GM18907 (cell line): ENCODE measurements at regions not wholly inside any gene's neighbourhood (a gene's known extent, or its start where the extent isn't known, plus 50 kb on each side); places are given as distances from the start of the nearest gene placed in this dataset.

Experiments used
- ATAC-seq: cut with Tn5 transposase; IDR thresholded peaks from one replicate; pipeline ENCODE4 v1.9.1; 2021; ENCODE audit warnings: mild to moderate bottlenecking, moderate library complexity; ENCODE audit not compliant: unreplicated experiment

DNA sequence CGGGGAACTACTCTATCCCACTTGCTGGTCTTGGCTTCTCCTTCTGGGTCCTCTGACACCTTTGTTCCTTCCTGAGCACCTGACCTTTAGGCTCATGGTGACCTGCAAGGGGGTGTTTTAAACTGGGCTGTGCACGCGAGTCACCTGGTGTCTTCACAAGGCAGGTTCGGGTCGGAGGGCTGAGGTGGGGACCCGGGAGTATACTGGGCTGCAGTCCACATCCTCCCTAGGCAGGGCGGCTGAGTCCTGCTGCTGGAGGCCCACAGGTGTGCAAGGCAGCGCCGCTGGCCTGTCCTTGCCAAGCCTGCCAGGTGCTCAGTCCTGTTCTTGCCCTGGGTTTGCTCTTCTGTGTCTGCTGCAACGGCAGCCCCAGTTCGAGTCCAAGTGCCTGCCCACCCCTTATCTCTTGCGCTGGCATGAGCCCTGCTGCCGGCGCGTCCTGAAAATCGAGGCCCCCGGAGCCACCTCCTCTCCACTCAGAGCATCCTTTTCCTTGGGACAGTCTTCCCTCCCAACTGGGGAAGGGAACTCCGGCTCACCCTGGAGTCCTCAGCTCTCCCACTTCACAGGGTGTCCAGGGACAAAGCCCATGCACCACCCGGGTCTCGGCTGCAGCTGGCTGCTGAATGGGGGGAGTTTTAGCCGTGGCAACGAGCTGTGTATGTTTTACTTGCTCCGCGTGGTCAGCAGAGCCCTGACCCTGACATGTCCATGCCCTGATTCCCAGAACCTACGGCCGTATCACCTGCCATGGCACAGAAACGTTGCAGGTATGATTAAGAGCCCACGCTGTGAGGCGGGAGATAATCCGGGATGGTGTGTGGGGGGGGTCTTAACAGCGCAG, 193.5 kb downstream of the TEX29 start:
- no peak for ATAC-seq

- no peak for ATAC-seq
These were observed 194.3 kb downstream of the TEX29 start for GRCh38 chr13:111514610-111515306.

GRCh38 chr13:111515307-111515617, 194.8 kb downstream of the TEX29 start:
- ATAC-seq: no peak

DNA sequence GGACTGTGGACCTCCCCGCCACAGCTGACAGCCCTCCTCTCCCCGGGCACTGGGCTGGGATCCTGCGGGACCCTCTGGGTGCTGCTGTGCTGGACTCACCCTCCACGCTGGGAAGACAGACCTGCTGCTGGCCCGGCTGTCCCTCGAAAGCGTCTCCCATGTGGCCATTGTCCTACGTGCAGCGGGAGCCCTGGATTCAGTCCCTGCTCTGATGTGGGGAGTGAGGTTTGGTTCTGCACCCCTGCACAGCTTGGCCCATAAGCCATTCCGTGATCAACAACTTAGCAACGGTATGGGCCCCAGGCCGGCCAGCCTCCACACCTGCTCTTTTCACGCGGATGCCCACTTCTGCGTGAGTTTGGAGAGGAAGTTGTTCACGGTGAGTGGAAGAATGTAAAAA, 195.2 kb downstream of the TEX29 start:
- ATAC-seq: no peak

- no peak for ATAC-seq
These were observed 196.5 kb downstream of the TEX29 start for GRCh38 chr13:111516712-111517640.

- ATAC-seq: no peak
These were observed 197.2 kb downstream of the TEX29 start for GRCh38 chr13:111517641-111518010.

GRCh38 chr13:111518161-111518792, 197.8 kb downstream of the TEX29 start:
- ATAC-seq: no peak

DNA sequence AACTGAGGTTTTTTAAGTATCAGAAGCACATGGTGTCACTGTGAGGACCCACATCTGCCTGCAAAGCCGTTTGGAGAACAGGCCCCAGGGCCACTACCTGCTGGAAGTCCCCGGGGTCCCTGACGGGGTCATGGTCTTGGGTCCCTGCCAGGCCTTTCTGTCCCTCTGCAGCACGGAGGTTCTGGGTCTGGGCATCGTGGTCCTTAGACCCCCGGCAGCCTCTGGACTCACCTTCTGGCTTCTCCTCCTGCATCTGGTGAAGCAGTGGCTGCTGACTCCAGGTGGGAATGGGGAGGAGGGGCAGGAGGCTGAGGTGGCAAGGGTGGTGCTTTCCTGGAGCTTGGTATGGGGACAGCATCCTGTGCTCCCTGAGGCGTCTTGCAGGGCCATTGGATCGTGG, 198.6 kb downstream of the TEX29 start:
- ATAC-seq: no peak

DNA sequence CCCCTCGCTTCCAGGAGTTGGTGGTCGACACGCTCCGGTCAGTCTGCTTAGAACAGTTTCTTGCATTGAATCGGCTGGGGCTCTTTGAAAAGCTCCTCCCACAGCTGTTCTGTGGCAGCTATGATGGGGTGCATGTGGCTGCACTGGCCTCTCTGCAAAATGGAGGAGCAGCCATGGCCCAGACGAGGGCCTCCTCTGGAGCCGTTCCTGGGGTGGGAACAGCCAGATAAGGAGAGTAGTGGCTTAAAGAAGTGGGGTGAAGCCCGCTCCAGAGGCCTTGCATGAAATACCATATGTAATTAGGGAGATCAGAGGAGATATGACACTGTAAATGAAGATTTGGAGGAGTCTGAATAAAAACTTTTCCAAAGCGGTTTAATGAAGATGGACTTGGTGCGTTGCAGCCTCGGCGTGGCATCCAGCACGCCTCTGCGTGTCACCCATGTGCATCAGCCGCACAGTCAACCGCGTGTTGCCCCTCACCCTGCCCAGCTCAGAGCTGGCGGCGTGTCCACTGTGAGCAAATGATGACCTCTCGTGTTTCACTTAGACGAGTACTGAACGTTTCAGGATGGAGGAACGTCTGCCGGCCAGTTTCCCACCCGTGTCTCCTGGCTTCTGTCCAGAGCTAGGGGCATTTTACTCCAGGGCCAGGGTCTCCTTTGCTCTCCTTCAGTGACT, 199.2 kb downstream of the TEX29 start:
- ATAC-seq: no peak

- ATAC-seq: no peak
These were observed 200.6 kb downstream of the TEX29 start for GRCh38 chr13:111521030-111521429.

- no peak for ATAC-seq
These were observed 201.3 kb downstream of the TEX29 start for GRCh38 chr13:111521691-111522229.

DNA sequence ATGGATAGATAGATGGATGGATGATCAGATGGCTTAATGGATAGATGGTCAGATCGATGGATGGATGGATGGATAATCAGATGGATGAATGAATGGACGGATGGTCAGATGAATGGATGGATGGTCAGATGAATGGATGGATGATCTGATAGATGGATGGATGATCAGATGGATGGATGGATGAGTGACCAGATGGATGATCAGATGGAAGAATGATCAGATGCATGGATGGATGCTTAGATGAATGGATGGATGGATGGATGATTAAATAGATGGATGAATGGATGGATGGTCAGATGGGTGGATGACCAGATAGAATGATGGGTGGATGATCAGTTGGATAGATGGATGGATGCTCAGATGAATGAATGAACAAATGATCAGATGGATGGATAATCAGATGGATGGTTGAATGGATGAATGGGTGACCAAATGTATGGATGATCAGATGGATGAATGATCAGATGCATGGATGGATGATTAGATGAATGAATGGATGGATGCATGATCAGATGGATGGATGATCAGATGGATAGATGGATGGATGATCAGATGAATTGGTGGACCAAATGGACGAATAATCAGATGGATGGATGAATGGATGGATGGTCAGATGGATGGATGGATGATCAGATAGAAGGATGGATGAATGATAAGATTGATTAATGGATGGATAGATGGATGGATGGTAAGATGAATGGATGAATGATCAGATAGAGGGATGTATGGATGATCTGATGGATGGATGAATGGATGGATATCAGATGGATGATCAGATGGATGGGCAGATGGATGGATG, 205.1 kb downstream of the TEX29 start:
- no peak for ATAC-seq

DNA sequence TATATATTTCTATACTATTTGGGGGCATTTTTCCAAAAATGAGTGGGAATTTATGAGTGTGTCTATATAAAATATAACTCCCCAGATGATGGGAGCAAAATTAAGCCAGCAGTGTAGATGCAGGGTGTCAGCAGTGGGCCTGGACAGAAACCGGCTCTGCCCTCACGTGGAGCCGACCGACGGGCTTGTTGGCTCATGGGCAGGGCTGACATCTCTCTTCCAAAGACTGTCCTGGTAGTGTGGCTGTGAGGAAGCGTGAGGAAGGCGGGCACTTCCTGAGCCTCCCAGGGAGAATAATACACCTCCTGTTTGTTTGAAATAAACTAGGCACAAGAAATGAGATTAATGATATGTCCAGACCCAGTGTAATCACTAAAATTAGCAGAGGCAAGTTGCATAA, 206.5 kb downstream of the TEX29 start:
- no peak for ATAC-seq

GRCh38 chr13:111527614-111528229, 207.3 kb downstream of the TEX29 start:
- ATAC-seq: no peak

GRCh38 chr13:111528513-111528912, 208.1 kb downstream of the TEX29 start:
- ATAC-seq: no peak

DNA sequence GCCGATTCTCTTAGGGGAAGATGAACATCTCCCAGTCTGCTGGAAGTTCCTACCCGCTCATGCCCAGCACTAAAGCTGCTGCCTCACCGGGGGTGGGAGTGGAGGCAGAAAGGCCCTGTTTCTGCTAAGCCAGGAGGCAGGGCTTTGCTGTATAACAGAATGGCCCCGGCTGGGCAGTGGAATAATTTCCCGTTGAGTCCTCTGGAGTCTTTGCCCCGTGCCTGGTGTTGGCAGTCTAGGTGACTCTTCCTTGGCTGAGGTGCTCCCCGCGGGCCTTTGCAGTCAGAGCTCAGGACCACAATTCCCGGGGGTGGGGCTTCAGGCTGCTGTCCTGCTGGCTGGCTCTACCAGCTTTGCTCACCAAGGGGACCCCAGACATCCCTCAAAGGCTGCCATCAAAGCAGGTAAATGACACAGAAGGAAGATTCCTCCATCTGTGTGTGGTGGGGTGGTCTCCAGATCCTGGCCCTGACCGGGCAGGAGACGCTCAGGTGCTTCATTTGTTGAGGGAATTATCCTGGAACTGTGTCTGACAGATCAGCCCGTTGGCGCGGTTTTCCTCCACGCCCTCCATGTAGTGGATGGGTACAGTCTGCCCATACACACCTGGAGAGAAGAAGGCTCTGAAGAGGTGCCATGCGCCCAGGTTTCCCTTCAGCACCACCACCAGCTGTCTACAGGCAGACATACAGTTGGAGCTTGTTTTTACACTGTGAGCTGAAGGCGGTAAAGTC, 209.9 kb downstream of the TEX29 start:
- ATAC-seq: no peak

GRCh38 chr13:111531505-111531904, 211.1 kb downstream of the TEX29 start:
- ATAC-seq: no peak

- ATAC-seq: no peak
These were observed 211.7 kb downstream of the TEX29 start for GRCh38 chr13:111532111-111532510.
